Endothelial cell of umbilical vein (primary cell): ENCODE measurements at regions not wholly inside any gene's neighbourhood (a gene's known extent, or its start where the extent isn't known, plus 50 kb on each side); places are given as distances from the start of the nearest gene placed in this dataset.

Source experiments
- BruUV-seq: library from RNA; stranded (reverse); fragments of 400-500 nt; replicated peaks from 2 replicates; lab custom pipeline; 2021; lab: Mats Ljungman, UMichigan
- CTCF ChIA-PET: fragments of 300-600, 350-600 bp; sonication (Branson Sonifier 250); formaldehyde crosslinking; loops from one replicate; lab custom pipeline; 2021; ENCODE audit warnings: antibody characterized with exemption, inconsistent platforms; lab: Charles Lee
- POLR2A ChIA-PET: fragments of 300-600, 350-600 bp; sonication (Branson Sonifier 250); formaldehyde crosslinking; loops from one replicate; lab custom pipeline; 2021; ENCODE audit warnings: antibody characterized with exemption, inconsistent platforms; lab: Charles Lee
- DNase-seq: peaks from one replicate; pipeline ENCODE4 v3.0.0-alpha.2; 2011; ENCODE audit warnings: low read depth, low spot score
- FAIRE-seq: peaks from 2 replicates; lab custom pipeline; 2011; peaks lifted over from hg19 to GRCh38; lab: Jason Lieb, UNC
- H2AFZ ChIP-seq: 2 replicates; pipeline ENCODE4 v1.6.0; 2012; ENCODE audit warnings: low read depth, low read length, control low read depth, inconsistent platforms
- H3K27ac ChIP-seq: 2 replicates; pipeline ENCODE4 v1.5.1; 2011; ENCODE audit warnings: low read depth, mild to moderate bottlenecking, control low read depth, low read length, moderate library complexity; ENCODE audit not compliant: insufficient read depth
- H3K27me3 ChIP-seq, 2 experiments: 2 replicates each; pipeline versions ENCODE4 v1.6.0 to v1.6.1; 2011; ENCODE audit warnings: low read length in 2 of 2, mixed read lengths in 1 of 2; ENCODE audit not compliant: control insufficient read depth in 2 of 2, insufficient read depth in 2 of 2
- H3K36me3 ChIP-seq, 2 experiments: 2 replicates in 1 of 2; 3 replicates in 1 of 2; pipeline ENCODE4 v1.5.1; 2011; ENCODE audit warnings: low read length in 2 of 2, mild to moderate bottlenecking in 1 of 2, moderate library complexity in 1 of 2; ENCODE audit not compliant: control insufficient read depth in 2 of 2, insufficient read depth in 2 of 2; ENCODE audit errors: extremely low read depth in 1 of 2
- H3K4me1 ChIP-seq: 3 replicates; pipeline ENCODE4 v1.5.1; 2011; ENCODE audit warnings: mild to moderate bottlenecking, low read length; ENCODE audit not compliant: control insufficient read depth, insufficient read depth; ENCODE audit errors: extremely low read depth
- H3K4me2 ChIP-seq: 2 replicates; pipeline ENCODE4 v1.6.1; 2011; ENCODE audit warnings: low read length, control low read depth, mixed read lengths; ENCODE audit not compliant: insufficient read depth
- H3K4me3 ChIP-seq, 3 experiments: fragments of 200-600 bp in 1 of 3; sonication (generic), shearing (Covaris generic) in 1 of 3; replicated peaks in 1 of 3; 2 replicates each; pipeline ENCODE4 v1.5.1; 2011 to 2016; ENCODE audit warnings: control low read depth in 3 of 3, low read length in 3 of 3, mild to moderate bottlenecking in 2 of 3, inconsistent platforms in 1 of 3, low read depth in 1 of 3, moderate library complexity in 1 of 3; ENCODE audit not compliant: insufficient read depth in 1 of 3
- H3K79me2 ChIP-seq: 2 replicates; pipeline ENCODE4 v1.6.0; 2012; ENCODE audit warnings: low read length, inconsistent platforms; ENCODE audit not compliant: control insufficient read depth, insufficient read depth
- H3K9ac ChIP-seq: replicated peaks from 2 replicates; pipeline ENCODE3; 2011; ENCODE audit warnings: low read length, control low read depth; ENCODE audit not compliant: insufficient read depth; ENCODE audit errors: extremely low read depth
- H3K9me1 ChIP-seq: replicated peaks from 3 replicates; pipeline ENCODE4 v1.6.0; 2011; ENCODE audit warnings: mild to moderate bottlenecking, low read length; ENCODE audit not compliant: control insufficient read depth, insufficient read depth; ENCODE audit errors: extremely low read depth
- H3K9me3 ChIP-seq: replicated peaks from 2 replicates; pipeline ENCODE4 v1.5.1; 2012; ENCODE audit warnings: low read length, inconsistent platforms; ENCODE audit not compliant: control insufficient read depth, insufficient read depth
- H4K20me1 ChIP-seq: replicated peaks from 2 replicates; pipeline ENCODE3; 2011; ENCODE audit warnings: mild to moderate bottlenecking, low read length; ENCODE audit not compliant: control insufficient read depth, insufficient read depth; ENCODE audit errors: extremely low read depth
- EZH2 ChIP-seq: IDR thresholded peaks from 2 replicates; pipeline ENCODE4 v1.6.1; 2012; ENCODE audit warnings: borderline replicate concordance, low read depth, mild to moderate bottlenecking, moderate library complexity, low read length, inconsistent platforms; ENCODE audit not compliant: severe bottlenecking
- FOS ChIP-seq: IDR thresholded peaks from 2 replicates; pipeline ENCODE4 v1.6.1; 2011; ENCODE audit warnings: mild to moderate bottlenecking, low read length, moderate library complexity, borderline replicate concordance; ENCODE audit not compliant: insufficient read depth
- GATA2 ChIP-seq: IDR thresholded peaks from 2 replicates; pipeline ENCODE4 v1.7.0; 2011; ENCODE audit warnings: low read depth, mild to moderate bottlenecking, moderate library complexity, mixed read lengths, low read length; ENCODE audit not compliant: insufficient read length, insufficient read depth
- JUN ChIP-seq: IDR thresholded peaks from 2 replicates; pipeline ENCODE4 v1.6.1; 2011; ENCODE audit warnings: borderline replicate concordance, low read depth; ENCODE audit not compliant: insufficient read length, insufficient read depth
- MYC ChIP-seq: IDR thresholded peaks from one replicate; pipeline ENCODE4 v1.6.1; 2011; ENCODE audit warnings: mild to moderate bottlenecking, low read depth, low read length
- POLR2A ChIP-seq: IDR thresholded peaks from 2 replicates; pipeline ENCODE4 v1.6.1; 2012; ENCODE audit warnings: low read depth, mild to moderate bottlenecking, control low read depth, low read length
- POLR2AphosphoS5 ChIP-seq: IDR thresholded peaks from 2 replicates; pipeline ENCODE4 v1.6.1; 2012; ENCODE audit warnings: low read depth, mild to moderate bottlenecking, control low read depth, low read length, moderate library complexity; ENCODE audit not compliant: insufficient read depth
- dilution Hi-C: fragments of 300-500 bp; cut with MboI; formaldehyde crosslinking; loops from one replicate; pipeline ENCODE4 v1.15.0; 2019; ENCODE audit warnings: low sequenced_read_pairs; ENCODE audit not compliant: extremely low pct_ligation_motif_present
- intact Hi-C: fragments of 100-400 bp; cut with micrococcal nuclease; formaldehyde crosslinking; loops from one replicate; pipeline ENCODE4 v1.10.0; 2022
- TF ChIP-seq, protein P1 (sequence below): IDR thresholded peaks from 2 replicates; pipeline ENCODE4 v1.6.1; 2011; ENCODE audit not compliant: insufficient read depth, insufficient read length
- TF ChIP-seq, protein P2 (sequence below), 2 donors: IDR thresholded peaks; 1 replicate in 1 of 2; 2 replicates in 1 of 2; pipeline ENCODE4 v1.5.1; 2011; ENCODE audit warnings: low read length in 2 of 2, mild to moderate bottlenecking in 2 of 2, moderate library complexity in 2 of 2, control low read depth in 1 of 2, inconsistent platforms in 1 of 2, low read depth in 1 of 2; ENCODE audit not compliant: insufficient read depth in 1 of 2; ENCODE audit errors: extremely low read depth in 1 of 2

DNA sequence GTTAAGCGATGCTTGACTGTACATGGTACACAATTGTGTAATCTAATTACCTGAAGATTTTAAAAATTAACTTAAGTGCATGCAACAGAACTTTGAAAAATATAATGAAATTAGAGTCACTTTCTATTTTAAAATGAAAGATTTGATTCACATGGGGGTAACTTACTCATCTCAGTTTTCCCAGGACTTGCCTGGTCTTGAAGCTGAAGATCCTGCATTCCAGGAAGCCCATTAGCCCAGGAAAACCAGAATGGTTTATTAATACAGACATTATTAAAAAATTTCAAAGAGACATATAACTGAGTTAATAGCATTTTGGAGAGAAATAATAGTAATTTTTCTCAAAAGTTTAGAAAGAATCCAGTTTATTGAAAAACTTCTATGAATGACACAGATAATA, 190.6 kb downstream of the SIM1 start:
- dilution Hi-C loops: no loop called here
- Histone ChIP-seq H3K4me1 (peaks cover 30% of the 10 kb centered on the region), H3K9me3 (no peaks in the 10 kb centered on the region), H3K27ac (no peak overlapping the region), H3K4me3 (no peak overlapping the region), H3K27me3 (no peaks in the 10 kb centered on the region), H3K9ac (no peak overlapping the region), H3K36me3 (no peaks in the 10 kb centered on the region), H3K4me2 (no peak overlapping the region), H4K20me1 (no peaks in the 10 kb centered on the region), H2AFZ (no peak overlapping the region), H3K9me1 (no peaks in the 10 kb centered on the region), H3K79me2 (no peaks in the 10 kb centered on the region)
- FAIRE-seq: no peak
- DNase-seq: no peak
- POLR2A ChIA-PET: no interaction called here
- BruUV-seq: no TSS peak
- CTCF ChIA-PET: interaction anchor here (0.6 to 1.8 kb wide), 2 partner anchors 10 to 158 kb away, joined by 3 to 4 read pairs; no protein-coding TSS in a partner anchor
- intact Hi-C loops: no loop called here
- no peak for TF ChIP-seq POLR2AphosphoS5
- no peak for TF ChIP-seq MYC
- no peak for TF ChIP-seq JUN
- no peak for TF ChIP-seq POLR2A
- no peak for TF ChIP-seq FOS
- TF ChIP-seq EZH2: no peak
- TF ChIP-seq, protein P1, sequence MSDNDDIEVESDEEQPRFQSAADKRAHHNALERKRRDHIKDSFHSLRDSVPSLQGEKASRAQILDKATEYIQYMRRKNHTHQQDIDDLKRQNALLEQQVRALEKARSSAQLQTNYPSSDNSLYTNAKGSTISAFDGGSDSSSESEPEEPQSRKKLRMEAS: no peak
- TF ChIP-seq, protein P2, sequence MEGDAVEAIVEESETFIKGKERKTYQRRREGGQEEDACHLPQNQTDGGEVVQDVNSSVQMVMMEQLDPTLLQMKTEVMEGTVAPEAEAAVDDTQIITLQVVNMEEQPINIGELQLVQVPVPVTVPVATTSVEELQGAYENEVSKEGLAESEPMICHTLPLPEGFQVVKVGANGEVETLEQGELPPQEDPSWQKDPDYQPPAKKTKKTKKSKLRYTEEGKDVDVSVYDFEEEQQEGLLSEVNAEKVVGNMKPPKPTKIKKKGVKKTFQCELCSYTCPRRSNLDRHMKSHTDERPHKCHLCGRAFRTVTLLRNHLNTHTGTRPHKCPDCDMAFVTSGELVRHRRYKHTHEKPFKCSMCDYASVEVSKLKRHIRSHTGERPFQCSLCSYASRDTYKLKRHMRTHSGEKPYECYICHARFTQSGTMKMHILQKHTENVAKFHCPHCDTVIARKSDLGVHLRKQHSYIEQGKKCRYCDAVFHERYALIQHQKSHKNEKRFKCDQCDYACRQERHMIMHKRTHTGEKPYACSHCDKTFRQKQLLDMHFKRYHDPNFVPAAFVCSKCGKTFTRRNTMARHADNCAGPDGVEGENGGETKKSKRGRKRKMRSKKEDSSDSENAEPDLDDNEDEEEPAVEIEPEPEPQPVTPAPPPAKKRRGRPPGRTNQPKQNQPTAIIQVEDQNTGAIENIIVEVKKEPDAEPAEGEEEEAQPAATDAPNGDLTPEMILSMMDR (IDR thresholded peaks at IDR 0.05; ENCODE audit: extremely low read depth in 1 of 2, insufficient read depth in 1 of 2, low read depth in 1 of 2, low read length in 2 of 2): no peak
- TF ChIP-seq GATA2: no peak
